Body of pancreas (tissue), 4 donors: ENCODE measurements at regions not wholly inside any gene's neighbourhood (a gene's known extent, or its start where the extent isn't known, plus 50 kb on each side); places are given as distances from the start of the nearest gene placed in this dataset.

Experiments
- ATAC-seq: fragments of 150-250 bp; one replicate; pipeline ENCODE4 v1.9.1; 2016
- DNase-seq, 4 donors: peaks; one replicate each; pipeline ENCODE4 v3.0.0-alpha.2; 2019
- H3K27ac ChIP-seq, 4 donors: fragments of 200-600 bp; sonication (generic); 1 replicate in 3 of 4; 2 replicates in 1 of 4; pipeline versions ENCODE4 v1.5.1 to v1.6.1; 2016 to 2019; ENCODE audit warnings: mild to moderate bottlenecking in 1 of 4, mixed read lengths in 1 of 4, moderate library complexity in 1 of 4
- H3K27me3 ChIP-seq, 2 donors: fragments of 200-600 bp; sonication (generic); one replicate each; pipeline ENCODE4 v1.6.0; 2016; ENCODE audit warnings: mild to moderate bottlenecking in 1 of 2
- H3K36me3 ChIP-seq, 2 donors: fragments of 200-600 bp; sonication (generic); replicated peaks in 1 of 2; 2 replicates each; pipeline ENCODE4 v1.5.1; 2016; ENCODE audit warnings: low read depth in 2 of 2; ENCODE audit not compliant: insufficient read depth in 1 of 2
- H3K4me1 ChIP-seq: fragments of 200-600 bp; sonication (generic); one replicate; pipeline ENCODE4 v1.6.0; 2016
- H3K4me3 ChIP-seq, 2 donors: fragments of 200-600 bp; sonication (generic); 1 replicate in 1 of 2; 2 replicates in 1 of 2; pipeline ENCODE4 v1.5.1; 2016 to 2019
- H3K9me3 ChIP-seq, 3 donors: fragments of 200-600 bp; sonication (generic); 1 replicate in 2 of 3; 2 replicates in 1 of 3; pipeline ENCODE4 v1.5.1; 2016
- POLR2A ChIP-seq, 3 donors: fragments of 450-650 bp; IDR thresholded peaks; one replicate each; pipeline ENCODE4 v1.6.1; 2016; ENCODE audit warnings: antibody characterized with exemption in 3 of 3, mild to moderate bottlenecking in 2 of 3
- WGBS, 2 donors: methylation state at CpG; one replicate each; pipeline ENCODE4 v1.1.5; 2017; 5-methylcytosine and 5-hydroxymethylcytosine counted together
- intact Hi-C: fragments of 100-400 bp; cut with DNase I; formaldehyde crosslinking; loops from one replicate; pipeline ENCODE4 v1.15.1; 2023
- TF ChIP-seq, protein P1 (sequence below), 7 experiments: fragments of 450-650 bp in 4 of 7; fragments of 200-600 bp in 3 of 7; sonication (generic) in 3 of 7; IDR thresholded peaks; one replicate each; pipeline ENCODE4 v1.5.1; 2016 to 2019; ENCODE audit warnings: antibody characterized with exemption in 7 of 7

DNA sequence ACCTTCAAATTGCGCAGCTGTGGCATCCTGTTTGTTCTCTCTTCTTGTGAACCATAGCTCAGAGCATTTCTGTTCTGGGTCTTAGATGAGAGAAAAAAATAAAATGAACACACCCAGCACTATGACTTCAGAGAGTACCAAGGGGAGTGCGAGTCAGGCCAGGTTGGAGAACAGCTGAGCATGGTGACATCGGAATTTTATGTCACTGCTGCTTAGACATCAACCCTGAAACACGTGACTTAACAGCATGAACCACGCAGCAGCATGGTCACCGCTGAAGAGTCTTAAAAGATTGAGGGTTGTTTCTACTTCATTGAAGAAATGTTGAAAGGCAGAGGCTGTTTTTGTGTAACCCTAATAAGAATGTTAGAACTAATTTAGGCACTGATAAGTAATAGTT is 288.8 kb upstream of the SOX11 start:
- WGBS, 2 donors = 52 to 74% methylated on average over 6 of the region's 6 CpGs
- no peak for ATAC-seq
- intact Hi-C loops = no loop called here

DNA sequence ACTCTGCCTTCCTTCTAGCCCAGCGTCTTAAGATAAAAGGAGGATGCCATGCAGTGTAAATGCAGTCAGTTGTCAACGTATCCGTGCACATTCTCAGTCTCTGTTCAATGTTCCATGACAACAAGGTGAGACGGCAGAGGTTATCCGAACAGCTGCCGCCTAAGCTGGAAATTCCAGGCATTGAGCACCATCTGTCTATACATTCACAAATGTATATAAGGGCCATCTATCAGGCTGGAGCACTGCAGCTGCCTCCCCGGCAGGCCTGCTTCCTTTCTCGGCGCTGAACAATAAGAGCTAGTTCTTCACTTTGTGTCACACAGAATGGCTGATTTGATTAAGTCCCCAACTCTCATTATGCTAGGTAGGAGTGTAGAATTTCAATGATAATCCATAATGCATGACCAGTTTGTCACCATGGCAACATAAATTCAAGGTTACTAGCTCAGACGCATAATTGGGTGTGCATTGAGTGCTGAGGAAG is 282.2 kb upstream of the SOX11 start:
- no peak for TF ChIP-seq POLR2A (IDR thresholded peaks at IDR 0.05)
- TF ChIP-seq, protein P1, sequence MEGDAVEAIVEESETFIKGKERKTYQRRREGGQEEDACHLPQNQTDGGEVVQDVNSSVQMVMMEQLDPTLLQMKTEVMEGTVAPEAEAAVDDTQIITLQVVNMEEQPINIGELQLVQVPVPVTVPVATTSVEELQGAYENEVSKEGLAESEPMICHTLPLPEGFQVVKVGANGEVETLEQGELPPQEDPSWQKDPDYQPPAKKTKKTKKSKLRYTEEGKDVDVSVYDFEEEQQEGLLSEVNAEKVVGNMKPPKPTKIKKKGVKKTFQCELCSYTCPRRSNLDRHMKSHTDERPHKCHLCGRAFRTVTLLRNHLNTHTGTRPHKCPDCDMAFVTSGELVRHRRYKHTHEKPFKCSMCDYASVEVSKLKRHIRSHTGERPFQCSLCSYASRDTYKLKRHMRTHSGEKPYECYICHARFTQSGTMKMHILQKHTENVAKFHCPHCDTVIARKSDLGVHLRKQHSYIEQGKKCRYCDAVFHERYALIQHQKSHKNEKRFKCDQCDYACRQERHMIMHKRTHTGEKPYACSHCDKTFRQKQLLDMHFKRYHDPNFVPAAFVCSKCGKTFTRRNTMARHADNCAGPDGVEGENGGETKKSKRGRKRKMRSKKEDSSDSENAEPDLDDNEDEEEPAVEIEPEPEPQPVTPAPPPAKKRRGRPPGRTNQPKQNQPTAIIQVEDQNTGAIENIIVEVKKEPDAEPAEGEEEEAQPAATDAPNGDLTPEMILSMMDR (IDR thresholded peaks at IDR 0.05) = no peak
- DNase-seq = no peak
- H3K36me3 ChIP-seq = no peaks in the 10 kb centered on the region
- intact Hi-C loops = no loop called here
- ATAC-seq = no peak
- H3K4me1 ChIP-seq = no peaks in the 10 kb centered on the region
- no peaks in the 10 kb centered on the region for H3K9me3 ChIP-seq
- H3K4me3 ChIP-seq = no peak overlapping the region
- no peak overlapping the region for H3K27ac ChIP-seq
- no peaks in the 10 kb centered on the region for H3K27me3 ChIP-seq
- 20 to 33% methylated on average over 7 to 10 of the region's 10 CpGs for WGBS, 2 donors

More for the DNA sequence above, 288.8 kb upstream of the SOX11 start:
- Histone ChIP-seq H3K27me3 (no peaks in the 10 kb centered on the region), H3K4me1 (no peaks in the 10 kb centered on the region), H3K4me3 (no peak overlapping the region), H3K27ac (no peak overlapping the region), H3K9me3 (no peaks in the 10 kb centered on the region), H3K36me3 (no peaks in the 10 kb centered on the region)
- no peak for TF ChIP-seq POLR2A (IDR thresholded peaks at IDR 0.05)
- TF ChIP-seq, protein P1 (IDR thresholded peaks at IDR 0.05) = no peak
- DNase-seq = no peak

DNA sequence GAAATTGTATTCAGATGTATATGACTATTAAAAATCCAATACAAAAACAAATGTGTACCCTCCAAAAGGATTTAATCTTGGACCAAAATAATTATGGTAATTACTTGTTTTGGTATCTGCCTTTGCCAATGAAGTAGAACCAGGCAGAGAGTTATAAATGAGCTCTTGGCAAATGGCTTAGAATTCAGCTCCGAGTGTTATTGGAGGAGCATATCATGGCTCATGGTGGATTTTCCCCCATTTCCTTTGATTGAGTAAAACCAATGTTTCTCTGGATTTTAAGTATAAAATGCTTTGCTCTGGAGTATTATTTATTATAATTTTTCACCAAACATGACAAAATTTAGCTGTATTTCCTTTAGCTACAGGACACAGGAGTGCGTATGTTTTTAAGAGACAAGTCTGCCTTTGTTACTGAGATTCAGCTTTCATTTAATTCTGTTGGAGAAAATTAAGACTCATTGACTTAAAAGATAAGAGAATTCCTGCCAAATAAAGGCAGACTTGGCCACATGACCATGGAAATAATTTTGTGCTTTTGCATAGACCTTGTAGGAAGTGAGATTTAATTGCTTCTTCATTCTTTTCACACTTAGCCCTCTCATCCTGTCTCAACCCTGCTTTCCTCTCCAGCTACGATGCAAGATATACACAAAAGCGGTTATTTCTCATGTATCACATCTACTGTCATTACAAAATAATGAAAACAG is 281.0 kb upstream of the SOX11 start:
- H3K9me3 ChIP-seq = no peaks in the 10 kb centered on the region
- H3K27me3 ChIP-seq = no peaks in the 10 kb centered on the region
- no peak overlapping the region for H3K27ac ChIP-seq
- no peak overlapping the region for H3K4me3 ChIP-seq
- intact Hi-C loops = no loop called here
- TF ChIP-seq, protein P1 (IDR thresholded peaks at IDR 0.05) = no peak
- TF ChIP-seq POLR2A (IDR thresholded peaks at IDR 0.05) = no peak
- H3K36me3 ChIP-seq = no peaks in the 10 kb centered on the region
- no peak for DNase-seq
- ATAC-seq = no peak
- 73 to 77% methylated on average over 4 of the region's 4 CpGs for WGBS, 2 donors
- no peaks in the 10 kb centered on the region for H3K4me1 ChIP-seq

DNA sequence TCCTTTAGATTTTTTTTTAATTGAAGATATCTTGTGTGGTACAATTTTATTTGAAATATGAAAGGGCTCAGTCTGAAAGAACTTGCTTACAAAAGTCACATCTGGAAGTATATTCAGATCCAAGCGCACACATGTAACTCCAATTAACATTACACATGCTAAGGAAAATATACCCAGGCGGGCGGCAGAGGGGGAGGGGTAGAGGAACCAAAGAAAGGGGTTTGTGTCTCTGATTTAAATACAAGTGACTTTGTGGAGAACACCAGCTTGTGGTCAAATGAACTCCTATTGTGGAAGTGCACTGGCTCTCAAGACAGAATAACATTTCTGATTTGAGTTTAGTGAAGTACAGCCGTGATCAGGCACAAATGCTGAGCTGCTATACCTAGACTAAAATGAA is 280.2 kb upstream of the SOX11 start:
- no peak overlapping the region for H3K4me3 ChIP-seq
- no peaks in the 10 kb centered on the region for H3K4me1 ChIP-seq
- H3K27ac ChIP-seq = no peak overlapping the region
- 82 to 92% methylated on average over 4 of the region's 4 CpGs for WGBS, 2 donors
- ATAC-seq (no peak), DNase-seq (no peak)
- no peaks in the 10 kb centered on the region for H3K9me3 ChIP-seq
- H3K27me3 ChIP-seq = no peaks in the 10 kb centered on the region
- no peak for TF ChIP-seq POLR2A (IDR thresholded peaks at IDR 0.05)
- TF ChIP-seq, protein P1 (IDR thresholded peaks at IDR 0.05) = no peak
- intact Hi-C loops = no loop called here
- no peaks in the 10 kb centered on the region for H3K36me3 ChIP-seq

DNA sequence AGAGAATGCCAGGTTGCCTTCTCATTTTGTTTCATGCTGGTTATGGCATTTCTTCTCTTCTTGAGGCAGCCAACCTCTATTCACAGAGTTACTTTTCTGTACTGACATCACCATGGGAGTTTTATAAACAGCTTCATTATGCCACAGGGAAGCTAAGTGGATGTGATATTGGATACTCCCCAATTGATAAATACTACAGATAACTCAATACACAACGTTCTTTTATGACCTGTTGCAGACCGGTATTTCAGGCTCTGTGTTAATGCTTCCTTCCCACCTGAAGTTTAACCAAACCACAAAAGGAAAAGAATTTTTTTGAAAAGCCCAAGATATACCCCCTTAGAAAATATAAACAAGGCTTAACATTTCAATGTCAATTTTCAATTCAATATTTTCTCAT is 258.3 kb upstream of the SOX11 start:
- no peaks in the 10 kb centered on the region for H3K36me3 ChIP-seq
- 7 to 11% methylated on average over 2 of the region's 2 CpGs for WGBS, 2 donors
- no peaks in the 10 kb centered on the region for H3K9me3 ChIP-seq
- H3K27ac ChIP-seq = no peak overlapping the region
- DNase-seq (no peak), ATAC-seq (no peak)
- intact Hi-C loops = no loop called here
- H3K27me3 ChIP-seq = no peaks in the 10 kb centered on the region
- TF ChIP-seq POLR2A (IDR thresholded peaks at IDR 0.05) = no peak
- TF ChIP-seq, protein P1 (IDR thresholded peaks at IDR 0.05) = no peak
- H3K4me1 ChIP-seq = no peaks in the 10 kb centered on the region
- no peak overlapping the region for H3K4me3 ChIP-seq
